ENCODE measurements at regions not wholly inside any gene's neighbourhood (a gene's known extent, or its start where the extent isn't known, plus 50 kb on each side); places are given as distances from the start of the nearest gene placed in this dataset.
A peak's percentile ranks its signal among the peaks of the same experiment; 100 is the strongest.

DNA sequence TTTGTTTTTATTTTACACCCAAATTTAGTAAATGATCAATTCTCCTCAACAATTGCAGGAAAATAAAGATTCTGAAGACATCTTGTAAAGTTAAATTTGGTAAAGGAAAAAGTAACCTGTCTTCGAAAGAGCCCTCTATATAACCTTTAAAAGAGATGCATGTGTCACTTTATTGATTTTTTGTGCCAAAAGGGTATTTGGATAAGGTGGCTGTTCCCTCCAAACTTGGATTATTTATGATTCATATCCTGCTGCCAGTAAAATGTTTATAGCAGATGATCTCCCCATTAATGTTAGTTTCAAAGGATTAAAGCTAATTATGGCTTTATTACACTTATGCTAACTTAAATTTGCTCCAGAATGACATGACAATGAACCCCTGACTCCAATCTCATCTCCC is 98.8 kb downstream of the DUSP6 start:
- no peak for DNase-seq

DNA sequence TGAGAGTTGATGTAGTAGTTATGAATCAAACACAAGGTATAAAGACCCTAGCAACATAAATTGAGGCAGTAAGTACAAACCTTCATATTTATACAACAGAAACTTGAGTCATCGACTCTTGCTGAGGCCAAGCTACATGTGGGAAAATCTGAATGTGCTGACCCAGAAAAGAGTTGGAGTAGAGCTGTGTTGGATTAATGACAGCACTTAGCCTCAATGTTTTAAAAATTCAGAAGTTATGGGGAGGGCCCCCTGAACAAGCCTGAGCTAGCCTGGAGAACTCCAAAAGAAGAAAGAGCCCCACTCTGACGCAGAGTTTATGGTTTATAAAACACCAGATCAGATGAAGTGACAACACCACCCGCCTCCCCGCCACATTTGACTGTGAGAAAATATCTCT is 100.0 kb downstream of the DUSP6 start:
- DNase-seq: no peak

DNA sequence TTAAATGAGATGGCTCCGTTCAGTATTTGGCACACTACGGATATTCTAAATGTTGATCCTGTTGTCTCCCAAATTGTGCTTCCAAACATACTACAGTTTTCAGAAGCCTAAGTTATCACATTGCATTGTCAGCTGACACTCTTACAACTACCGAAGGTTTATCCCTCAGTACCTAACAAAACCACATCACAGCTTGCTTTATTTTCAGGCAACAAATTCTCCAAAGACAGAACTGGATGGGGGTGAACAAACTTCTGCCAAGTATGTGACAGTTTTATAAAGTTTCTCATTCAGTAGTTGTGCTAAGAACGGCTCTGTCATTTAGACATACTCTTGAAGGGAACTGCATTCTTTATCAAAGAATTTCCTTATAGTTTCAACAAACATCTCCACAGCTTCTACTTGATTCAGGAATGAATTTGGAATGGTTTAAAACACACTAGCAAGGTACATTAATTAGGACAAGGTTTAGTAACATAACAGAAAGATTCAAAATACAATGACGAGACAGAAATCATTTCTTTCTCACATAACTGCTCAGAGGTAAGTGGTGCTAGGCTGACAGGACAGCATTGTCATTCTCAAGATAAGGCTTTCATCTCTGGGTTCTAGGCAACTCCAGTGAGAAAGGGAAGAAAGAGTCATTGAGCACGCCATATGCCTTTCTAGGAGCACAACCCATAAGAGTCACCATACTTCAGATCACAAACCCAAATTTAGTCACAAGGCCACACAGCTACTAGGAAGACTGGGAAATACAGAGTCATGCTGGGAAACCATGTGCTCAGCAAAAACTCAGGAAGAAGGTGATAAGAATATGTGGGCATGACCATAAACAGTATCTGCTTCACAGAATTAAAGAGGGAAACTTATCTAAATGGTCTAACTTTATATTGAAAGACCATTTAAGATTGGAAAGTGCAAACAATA is 100.7 kb downstream of the DUSP6 start:
- DNase-seq: no peak

DNA sequence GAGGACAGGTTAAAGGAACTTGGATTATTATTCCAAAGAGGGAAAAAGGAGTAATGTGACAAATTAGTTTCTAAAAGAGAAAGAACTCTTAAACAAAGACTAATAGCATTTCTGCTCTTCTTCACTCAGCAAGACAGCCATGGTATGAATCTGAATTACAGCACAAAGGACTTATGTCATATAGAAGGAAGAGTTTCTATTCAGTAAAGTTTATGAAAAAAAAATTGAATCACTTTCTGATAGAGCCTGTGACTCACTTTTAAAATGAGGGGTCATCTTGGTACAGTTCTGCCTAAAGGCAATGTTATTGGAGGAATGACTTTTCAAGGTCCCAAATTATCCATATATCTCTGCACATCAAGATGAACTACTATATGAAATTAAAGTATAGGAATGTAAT is 101.7 kb downstream of the DUSP6 start:
- no peak for DNase-seq

- no peak for DNase-seq
Measured at GRCh38 chr12:89250213-89250612, 102.1 kb downstream of the DUSP6 start.

- no peak for DNase-seq
Measured at GRCh38 chr12:89247967-89248366, 104.3 kb downstream of the DUSP6 start.

GRCh38 chr12:89247541-89247942 is 104.8 kb downstream of the DUSP6 start:
- no peak for DNase-seq

DNA sequence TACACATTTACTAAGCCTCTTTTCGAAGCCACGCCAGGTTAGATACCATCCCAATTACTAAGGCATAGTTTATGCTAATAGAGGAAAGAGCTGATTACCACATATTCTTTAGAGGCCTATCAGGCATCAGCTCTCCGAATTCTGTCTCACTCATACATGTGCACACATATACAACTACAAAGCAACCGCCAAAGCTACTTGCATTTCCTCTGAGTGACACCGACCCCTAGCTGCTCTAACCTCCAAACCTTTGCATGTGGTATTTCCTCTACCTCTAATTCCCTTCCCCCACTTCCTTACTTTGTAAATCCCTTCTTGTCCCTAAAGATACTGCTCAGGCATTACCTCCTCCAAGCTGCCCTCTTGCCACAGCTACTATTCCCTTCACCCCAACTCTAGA is 107.2 kb downstream of the DUSP6 start:
- DNase-seq: peak; percentile 24

GRCh38 chr12:89244536-89244935 is 107.8 kb downstream of the DUSP6 start:
- no peak for DNase-seq

GRCh38 chr12:89243771-89244170 is 108.5 kb downstream of the DUSP6 start:
- no peak for DNase-seq

DNA sequence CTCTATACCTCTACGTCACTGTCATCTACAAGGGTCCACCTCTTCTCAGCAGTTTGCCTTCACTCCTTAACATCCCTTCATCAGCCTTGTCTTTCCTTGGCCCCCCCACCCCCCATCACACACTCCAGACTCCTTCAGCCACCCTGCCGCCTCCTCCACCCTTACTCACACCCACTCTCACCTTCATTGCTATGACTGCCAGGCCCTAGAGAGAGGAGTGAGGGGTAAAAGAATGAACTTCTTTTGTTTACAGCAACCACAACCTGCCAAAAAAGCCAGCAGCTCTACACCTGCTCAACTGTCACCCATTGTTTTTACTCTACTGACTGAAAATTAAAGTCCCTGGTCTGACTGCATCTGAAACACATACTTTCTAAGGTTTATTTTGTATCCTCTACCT is 112.8 kb downstream of the DUSP6 start:
- DNase-seq: no peak

- no peak for DNase-seq
Measured at GRCh38 chr12:89238593-89238992, 113.7 kb downstream of the DUSP6 start.

GRCh38 chr12:89237763-89238162 is 114.5 kb downstream of the DUSP6 start:
- no peak for DNase-seq

DNA sequence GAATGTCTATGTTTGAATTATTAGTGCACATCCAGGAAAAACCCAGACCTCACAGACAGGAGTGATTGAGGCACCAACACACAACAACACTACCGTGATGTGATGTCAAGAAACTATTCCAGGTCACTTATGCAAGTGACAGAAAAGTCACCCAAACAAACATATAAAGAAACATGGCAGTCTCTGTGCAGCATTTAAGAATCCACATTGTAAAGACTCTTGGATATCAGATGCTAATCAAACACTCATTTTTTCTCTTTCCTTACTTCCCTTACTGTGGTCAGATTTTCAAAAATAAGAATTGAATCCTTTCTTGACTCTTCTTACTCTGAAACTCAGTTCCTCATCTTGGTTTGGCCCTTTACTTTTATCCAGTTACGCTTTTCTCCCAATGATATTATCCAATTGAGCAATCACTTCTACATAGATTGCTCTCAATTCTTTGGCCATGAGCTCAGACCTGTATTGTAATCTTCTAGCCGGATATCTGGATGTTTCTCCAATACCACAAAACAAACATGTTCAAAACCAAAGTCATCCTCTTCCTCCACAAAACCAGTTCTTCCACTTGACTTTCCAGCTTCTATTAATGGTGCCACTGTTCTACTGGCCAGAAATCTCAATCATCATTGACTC is 115.4 kb downstream of the DUSP6 start:
- no peak for DNase-seq

DNA sequence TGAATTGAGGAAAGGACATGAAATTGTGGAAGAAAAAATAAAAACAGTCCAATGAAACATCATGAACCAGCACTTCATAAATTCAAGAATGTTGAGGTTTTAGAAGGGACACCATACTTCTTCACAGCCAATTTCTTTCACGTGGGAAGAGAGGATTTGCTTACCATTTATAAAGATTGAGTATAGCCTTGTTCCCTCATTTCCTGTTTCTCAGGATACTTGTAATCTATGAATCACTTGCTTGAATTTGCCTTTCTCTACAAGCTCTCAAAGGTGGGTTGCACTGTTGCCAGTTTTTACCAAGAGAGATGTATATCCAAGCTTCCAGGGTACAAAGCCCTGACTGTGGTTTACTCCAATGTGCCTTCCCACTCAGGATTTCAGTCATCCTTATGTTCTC is 116.1 kb downstream of the DUSP6 start:
- no peak for DNase-seq

DNA sequence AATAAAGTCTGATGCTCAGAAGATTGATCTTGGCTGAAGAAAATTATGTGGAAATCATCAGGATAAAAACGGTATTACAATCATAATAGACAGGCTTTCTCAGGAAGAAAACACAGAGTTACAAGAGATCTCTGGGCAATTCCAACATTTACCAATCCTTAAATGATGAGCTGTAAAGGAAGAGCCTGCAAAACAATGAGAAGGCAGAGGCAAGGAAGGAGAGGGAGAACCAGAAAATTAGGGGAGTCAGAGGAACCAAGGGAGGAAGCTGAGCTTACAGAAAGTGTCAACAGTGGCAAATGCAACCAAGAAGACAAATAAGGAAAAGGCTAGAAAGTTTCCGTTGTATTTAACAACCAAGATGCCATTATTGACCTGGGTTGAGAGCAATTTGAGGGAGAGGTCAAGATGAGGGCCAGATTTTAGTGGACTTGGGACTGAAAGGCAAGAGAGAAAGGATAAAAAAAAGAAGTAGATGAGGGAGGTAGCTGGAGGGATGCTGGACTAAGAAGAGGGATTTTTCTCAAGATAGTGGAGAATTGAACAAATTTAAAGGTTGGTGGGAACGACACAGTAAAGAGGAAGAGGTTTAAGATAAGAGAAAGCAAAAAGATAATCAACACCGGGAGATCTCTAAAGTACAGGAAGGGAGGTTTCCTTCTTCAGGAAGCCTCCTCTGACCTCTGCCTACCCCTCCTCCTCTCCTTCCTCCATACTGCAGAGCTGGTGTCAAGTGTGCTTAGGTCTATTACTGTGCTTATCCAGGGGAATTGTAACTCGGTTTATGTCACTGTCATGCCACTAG is 116.9 kb downstream of the DUSP6 start:
- DNase-seq: no peak

- no peak for DNase-seq
Measured at GRCh38 chr12:89234324-89235114, 117.8 kb downstream of the DUSP6 start.

DNA sequence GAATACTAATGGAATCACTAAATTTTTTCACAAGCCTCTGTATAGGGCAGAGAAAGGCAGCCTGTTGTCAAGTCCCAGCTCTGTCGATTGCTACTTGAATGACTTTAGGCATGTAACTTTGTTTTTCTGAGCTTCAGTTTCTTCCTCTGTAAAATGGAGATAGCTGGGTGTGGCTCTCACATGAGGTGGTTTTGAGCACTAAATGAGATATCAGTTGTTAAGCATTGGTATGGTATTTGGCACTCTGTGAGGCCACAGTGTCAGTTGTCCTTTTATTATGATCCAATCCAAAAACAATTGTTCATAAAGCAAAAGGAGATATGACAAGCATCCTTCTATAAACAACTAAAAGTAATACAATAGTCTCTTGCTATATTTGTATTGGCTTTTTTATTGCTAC is 120.6 kb downstream of the DUSP6 start:
- DNase-seq: no peak

- no peak for DNase-seq
Measured at GRCh38 chr12:89230376-89231315, 121.7 kb downstream of the DUSP6 start.

DNA sequence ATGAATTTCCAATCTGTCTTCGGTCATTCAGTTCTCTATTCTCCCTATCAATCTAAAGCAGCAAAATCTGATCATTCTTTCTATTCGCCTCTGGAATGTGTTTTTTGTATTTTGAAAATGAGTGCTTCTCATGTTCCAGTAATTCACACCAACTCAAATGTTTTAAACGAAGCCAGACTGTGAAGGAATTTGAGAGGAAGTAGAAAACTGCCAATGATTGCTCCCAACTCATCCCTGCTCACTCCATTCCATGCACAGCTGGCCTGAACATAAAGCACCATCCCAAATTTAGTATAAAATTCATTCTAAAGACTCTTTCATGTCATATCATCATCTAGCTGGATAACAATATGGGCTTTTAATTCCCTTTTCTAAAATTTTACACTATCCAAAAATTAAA is 123.8 kb downstream of the DUSP6 start:
- no peak for DNase-seq

DNA sequence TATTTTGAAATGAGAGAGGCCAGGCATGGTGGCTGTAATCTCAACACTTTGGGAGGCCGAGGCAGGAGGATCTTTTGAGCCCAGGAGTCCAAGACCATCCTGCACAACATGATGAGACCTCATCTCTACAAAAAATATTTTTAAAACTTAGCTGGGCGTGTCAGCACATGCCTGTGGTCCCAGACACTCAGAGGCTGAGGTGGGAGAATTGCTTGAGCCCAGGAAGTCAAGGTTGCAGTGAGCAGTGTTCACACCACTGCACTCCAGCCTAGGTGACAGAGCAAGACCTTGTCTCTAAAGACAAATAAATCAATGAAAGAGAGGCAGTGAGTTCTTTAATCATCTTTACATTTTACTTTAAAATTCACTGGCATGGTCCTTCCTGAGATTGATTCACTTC is 124.5 kb downstream of the DUSP6 start:
- no peak for DNase-seq

Data from activated naive CD4-positive, alpha-beta T cell treated with anti-CD3 and anti-CD28 coated beads, Interleukin-2, amount 50 U/mL, for 16 hours (primary cell).